ENCODE measurements at regions not wholly inside any gene's neighbourhood (a gene's known extent, or its start where the extent isn't known, plus 50 kb on each side); places are given as distances from the start of the nearest gene placed in this dataset.

DNA sequence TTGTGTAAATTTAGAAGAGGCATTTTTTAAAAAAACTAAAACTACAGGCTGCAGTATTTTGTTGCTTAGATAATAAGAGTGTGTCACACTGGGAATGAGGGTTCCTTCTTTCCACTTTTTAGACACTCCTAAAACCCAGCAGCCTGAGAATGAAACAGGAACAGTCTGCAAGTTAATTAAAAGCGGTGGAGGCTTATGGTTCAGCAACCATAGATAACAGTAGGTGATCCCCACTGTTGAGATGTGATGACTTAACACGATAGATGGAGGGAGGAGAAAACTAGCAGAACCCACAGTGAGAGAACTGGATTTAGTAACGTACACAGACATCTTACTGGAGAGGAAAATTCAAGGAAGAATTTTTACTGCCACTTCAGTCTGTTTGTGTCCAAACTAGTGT, 767.3 kb downstream of the C4orf33 start:
- Histone ChIP-seq H3K4me2 (ENCODE audit: insufficient read depth, low read length) (no peak overlapping the region), H4K20me1 (ENCODE audit: insufficient read depth, low read length) (no peaks in the 10 kb centered on the region), H3K4me1 (ENCODE audit: insufficient read depth, low read length) (no peaks in the 10 kb centered on the region), H3K9ac (ENCODE audit: low read depth, low read length) (no peak overlapping the region), H2AFZ (ENCODE audit: low read depth, low read length) (no peak overlapping the region), H3K79me2 (ENCODE audit: insufficient read depth, low read length) (no peaks in the 10 kb centered on the region), H3K36me3 (ENCODE audit: insufficient read depth, low read length) (no peaks in the 10 kb centered on the region), H3K4me3 (ENCODE audit: low read depth in 1 of 2, low read length in 2 of 2) (no peak overlapping the region), H3K27me3 (ENCODE audit: insufficient read depth, low read length, poor library complexity) (no peaks in the 10 kb centered on the region), H3K9me3 (ENCODE audit: insufficient read depth, low read length, severe bottlenecking) (no peaks in the 10 kb centered on the region), H3K27ac (ENCODE audit: low read length) (no peak overlapping the region)
- DNase-seq: no peak
- no peak for ATAC-seq (ENCODE audit: insufficient read depth, low read depth)
- TF ChIP-seq, protein P1, sequence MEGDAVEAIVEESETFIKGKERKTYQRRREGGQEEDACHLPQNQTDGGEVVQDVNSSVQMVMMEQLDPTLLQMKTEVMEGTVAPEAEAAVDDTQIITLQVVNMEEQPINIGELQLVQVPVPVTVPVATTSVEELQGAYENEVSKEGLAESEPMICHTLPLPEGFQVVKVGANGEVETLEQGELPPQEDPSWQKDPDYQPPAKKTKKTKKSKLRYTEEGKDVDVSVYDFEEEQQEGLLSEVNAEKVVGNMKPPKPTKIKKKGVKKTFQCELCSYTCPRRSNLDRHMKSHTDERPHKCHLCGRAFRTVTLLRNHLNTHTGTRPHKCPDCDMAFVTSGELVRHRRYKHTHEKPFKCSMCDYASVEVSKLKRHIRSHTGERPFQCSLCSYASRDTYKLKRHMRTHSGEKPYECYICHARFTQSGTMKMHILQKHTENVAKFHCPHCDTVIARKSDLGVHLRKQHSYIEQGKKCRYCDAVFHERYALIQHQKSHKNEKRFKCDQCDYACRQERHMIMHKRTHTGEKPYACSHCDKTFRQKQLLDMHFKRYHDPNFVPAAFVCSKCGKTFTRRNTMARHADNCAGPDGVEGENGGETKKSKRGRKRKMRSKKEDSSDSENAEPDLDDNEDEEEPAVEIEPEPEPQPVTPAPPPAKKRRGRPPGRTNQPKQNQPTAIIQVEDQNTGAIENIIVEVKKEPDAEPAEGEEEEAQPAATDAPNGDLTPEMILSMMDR (IDR thresholded peaks at IDR 0.05; ENCODE audit: borderline replicate concordance, extremely low read depth, low read length, poor library complexity, severe bottlenecking): no peak
- TF ChIP-seq EZH2 (IDR thresholded peaks at IDR 0.05; ENCODE audit: borderline replicate concordance, low read depth, low read length, severe bottlenecking): no peak

DNA sequence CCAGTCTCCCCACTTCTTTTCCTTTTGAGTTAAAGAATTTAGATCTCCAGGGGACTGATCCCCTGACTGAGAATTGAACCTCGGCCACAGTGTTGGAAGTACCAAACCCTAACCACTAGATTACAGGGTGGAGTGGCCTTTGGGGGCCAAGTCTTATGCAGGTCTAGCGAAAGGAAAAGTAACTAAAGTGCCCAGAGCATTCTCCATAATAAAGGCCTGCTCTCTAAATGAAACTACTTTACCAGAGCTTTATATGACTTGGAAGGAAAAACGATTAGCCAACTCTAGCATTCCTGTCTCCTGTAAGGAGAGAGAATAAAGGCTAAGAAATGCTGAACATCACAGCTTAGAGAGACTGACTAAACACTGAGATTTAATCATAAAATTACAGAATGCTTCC, 788.0 kb downstream of the C4orf33 start:
- Histone ChIP-seq H3K4me3 (ENCODE audit: low read depth in 1 of 2, low read length in 2 of 2) (no peak overlapping the region), H3K9ac (ENCODE audit: low read depth, low read length) (no peak overlapping the region), H4K20me1 (ENCODE audit: insufficient read depth, low read length) (no peaks in the 10 kb centered on the region), H3K4me1 (ENCODE audit: insufficient read depth, low read length) (peaks cover 2% of the 10 kb centered on the region; the same call in 1 of the 2 replicates), H3K36me3 (ENCODE audit: insufficient read depth, low read length) (no peaks in the 10 kb centered on the region), H2AFZ (ENCODE audit: low read depth, low read length) (peak overlapping the region; percentile 56; the same call in 1 of the 2 replicates), H3K9me3 (ENCODE audit: insufficient read depth, low read length, severe bottlenecking) (no peaks in the 10 kb centered on the region), H3K79me2 (ENCODE audit: insufficient read depth, low read length) (no peaks in the 10 kb centered on the region), H3K4me2 (ENCODE audit: insufficient read depth, low read length) (no peak overlapping the region), H3K27ac (ENCODE audit: low read length) (no peak overlapping the region), H3K27me3 (ENCODE audit: insufficient read depth, low read length, poor library complexity) (no peaks in the 10 kb centered on the region)
- TF ChIP-seq EZH2 (IDR thresholded peaks at IDR 0.05; ENCODE audit: borderline replicate concordance, low read depth, low read length, severe bottlenecking): no peak
- TF ChIP-seq, protein P1 (IDR thresholded peaks at IDR 0.05; ENCODE audit: borderline replicate concordance, extremely low read depth, low read length, poor library complexity, severe bottlenecking): no peak
- ATAC-seq (ENCODE audit: insufficient read depth, low read depth) (no peak), DNase-seq (no peak)

DNA sequence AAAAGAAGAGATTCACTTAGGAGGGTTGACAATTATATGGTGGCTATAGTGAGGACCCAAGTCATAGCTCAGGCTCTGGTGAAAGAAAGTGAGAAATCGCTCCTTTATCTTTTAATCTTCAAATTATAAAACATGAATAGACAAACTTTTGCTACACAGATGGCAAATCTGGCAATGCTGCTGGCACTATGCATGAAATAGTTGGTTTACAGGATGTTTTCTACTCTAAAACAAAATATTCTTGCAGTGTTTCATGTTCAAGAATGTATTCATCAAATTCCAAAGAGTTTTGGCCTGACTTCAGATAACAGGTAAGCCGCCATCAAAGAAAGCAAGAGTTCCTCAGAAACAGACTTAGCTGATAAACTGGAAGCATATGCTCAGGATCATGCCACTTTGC, 801.2 kb downstream of the C4orf33 start:
- Histone ChIP-seq H2AFZ (ENCODE audit: low read depth, low read length) (peak overlapping the region; percentile 7; the same call in 1 of the 2 replicates), H3K79me2 (ENCODE audit: insufficient read depth, low read length) (no peaks in the 10 kb centered on the region), H3K9ac (ENCODE audit: low read depth, low read length) (no peak overlapping the region), H3K27me3 (ENCODE audit: insufficient read depth, low read length, poor library complexity) (no peaks in the 10 kb centered on the region), H3K4me3 (ENCODE audit: low read depth in 1 of 2, low read length in 2 of 2) (no peak overlapping the region), H3K36me3 (ENCODE audit: insufficient read depth, low read length) (no peaks in the 10 kb centered on the region), H3K4me1 (ENCODE audit: insufficient read depth, low read length) (no peaks in the 10 kb centered on the region), H3K4me2 (ENCODE audit: insufficient read depth, low read length) (no peak overlapping the region), H3K9me3 (ENCODE audit: insufficient read depth, low read length, severe bottlenecking) (peaks cover 4% of the 10 kb centered on the region), H3K27ac (ENCODE audit: low read length) (no peak overlapping the region), H4K20me1 (ENCODE audit: insufficient read depth, low read length) (no peaks in the 10 kb centered on the region)
- DNase-seq (no peak), ATAC-seq (ENCODE audit: insufficient read depth, low read depth) (no peak)
- TF ChIP-seq, protein P1 (IDR thresholded peaks at IDR 0.05; ENCODE audit: borderline replicate concordance, extremely low read depth, low read length, poor library complexity, severe bottlenecking): no peak
- no peak for TF ChIP-seq EZH2 (IDR thresholded peaks at IDR 0.05; ENCODE audit: borderline replicate concordance, low read depth, low read length, severe bottlenecking)

DNA sequence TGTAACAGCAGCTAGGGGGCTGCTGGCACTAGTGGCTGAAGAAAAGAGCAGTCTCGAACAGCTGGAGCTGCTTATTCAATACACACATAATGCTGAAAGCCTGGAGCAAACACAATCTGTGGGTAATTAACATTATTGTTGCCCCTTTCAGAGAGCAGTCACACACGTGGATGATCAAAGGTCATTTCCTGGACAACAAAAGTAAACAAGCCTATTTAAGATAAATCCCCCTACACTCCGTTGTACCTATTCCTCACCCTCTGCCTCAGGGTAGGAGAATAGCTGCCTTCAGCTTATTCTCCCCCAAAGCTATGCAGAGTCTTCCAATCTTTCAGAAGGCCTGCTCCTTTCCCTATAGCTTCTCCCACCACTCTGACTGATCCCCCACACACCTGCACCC, 803.9 kb downstream of the C4orf33 start:
- Histone ChIP-seq H4K20me1 (ENCODE audit: insufficient read depth, low read length) (no peaks in the 10 kb centered on the region), H3K4me3 (ENCODE audit: low read depth in 1 of 2, low read length in 2 of 2) (no peak overlapping the region), H3K79me2 (ENCODE audit: insufficient read depth, low read length) (no peaks in the 10 kb centered on the region), H3K4me1 (ENCODE audit: insufficient read depth, low read length) (no peaks in the 10 kb centered on the region), H3K27ac (ENCODE audit: low read length) (no peak overlapping the region), H3K9ac (ENCODE audit: low read depth, low read length) (no peak overlapping the region), H3K36me3 (ENCODE audit: insufficient read depth, low read length) (no peaks in the 10 kb centered on the region), H2AFZ (ENCODE audit: low read depth, low read length) (no peak overlapping the region), H3K4me2 (ENCODE audit: insufficient read depth, low read length) (no peak overlapping the region), H3K9me3 (ENCODE audit: insufficient read depth, low read length, severe bottlenecking) (peaks cover 4% of the 10 kb centered on the region), H3K27me3 (ENCODE audit: insufficient read depth, low read length, poor library complexity) (no peaks in the 10 kb centered on the region)
- DNase-seq: no peak
- no peak for TF ChIP-seq EZH2 (IDR thresholded peaks at IDR 0.05; ENCODE audit: borderline replicate concordance, low read depth, low read length, severe bottlenecking)
- TF ChIP-seq, protein P1 (IDR thresholded peaks at IDR 0.05; ENCODE audit: borderline replicate concordance, extremely low read depth, low read length, poor library complexity, severe bottlenecking): no peak
- ATAC-seq (ENCODE audit: insufficient read depth, low read depth): no peak

Data from DND-41 (cell line).